H9 (cell line): ENCODE measurements at regions not wholly inside any gene's neighbourhood (a gene's known extent, or its start where the extent isn't known, plus 50 kb on each side); places are given as distances from the start of the nearest gene placed in this dataset.

Experiments used
- DNase-seq: peaks from one replicate; pipeline ENCODE4 v3.0.0-alpha.2; 2017
- H2AFZ ChIP-seq: one replicate; pipeline ENCODE4 v1.6.1; 2013; ENCODE audit warnings: mild to moderate bottlenecking, low read length, control low read depth, moderate library complexity
- H2AK5ac ChIP-seq: 2 replicates; pipeline ENCODE4 v1.6.1; 2013; ENCODE audit warnings: low read length, control low read depth, mixed read lengths; ENCODE audit not compliant: insufficient read length
- H2BK120ac ChIP-seq: one replicate; pipeline ENCODE4 v1.6.1; 2013; ENCODE audit warnings: low read depth, mild to moderate bottlenecking, low read length, control low read depth, inconsistent platforms; ENCODE audit not compliant: poor library complexity, severe bottlenecking
- H2BK12ac ChIP-seq: 2 replicates; pipeline ENCODE4 v1.6.1; 2013; ENCODE audit warnings: low read length, control low read depth, mixed read lengths, low read depth; ENCODE audit not compliant: insufficient read length
- H2BK15ac ChIP-seq: 2 replicates; pipeline ENCODE4 v1.6.1; 2013; ENCODE audit warnings: low read depth, low read length, control low read depth
- H2BK20ac ChIP-seq: one replicate; pipeline ENCODE4 v1.6.1; 2013; ENCODE audit warnings: low read depth, mild to moderate bottlenecking, low read length, control low read depth, inconsistent platforms; ENCODE audit not compliant: poor library complexity, severe bottlenecking
- H2BK5ac ChIP-seq: 2 replicates; pipeline ENCODE4 v1.6.1; 2013; ENCODE audit warnings: low read length, control low read depth, mixed read lengths; ENCODE audit not compliant: insufficient read length
- H3K14ac ChIP-seq: 2 replicates; pipeline ENCODE4 v1.6.1; 2013; ENCODE audit warnings: low read length, control low read depth; ENCODE audit not compliant: insufficient read depth
- H3K18ac ChIP-seq: 2 replicates; pipeline ENCODE4 v1.6.1; 2013; ENCODE audit warnings: low read depth, mild to moderate bottlenecking, mixed read lengths, low read length, control low read depth; ENCODE audit not compliant: insufficient read length
- H3K23ac ChIP-seq: 2 replicates; pipeline ENCODE4 v1.6.1; 2013; ENCODE audit warnings: low read length, control low read depth, mixed read lengths, low read depth; ENCODE audit not compliant: insufficient read length
- H3K23me2 ChIP-seq: 2 replicates; pipeline ENCODE4 v1.6.1; 2013; ENCODE audit warnings: low read depth, mild to moderate bottlenecking, mixed read lengths, low read length, control low read depth; ENCODE audit not compliant: insufficient read length, poor library complexity, severe bottlenecking
- H3K27ac ChIP-seq: 2 replicates; pipeline ENCODE4 v1.5.1; 2013; ENCODE audit warnings: low read length, control low read depth, mixed read lengths, low read depth; ENCODE audit not compliant: insufficient read length
- H3K27me3 ChIP-seq: 2 replicates; pipeline ENCODE4 v1.6.1; 2013; ENCODE audit warnings: low read length, control low read depth, inconsistent platforms; ENCODE audit not compliant: insufficient read depth
- H3K4ac ChIP-seq: 2 replicates; pipeline ENCODE4 v1.6.1; 2013; ENCODE audit warnings: low read depth, mild to moderate bottlenecking, control low read depth, inconsistent platforms, low read length, moderate library complexity
- H3K4me1 ChIP-seq: 2 replicates; pipeline ENCODE4 v1.6.1; 2013; ENCODE audit warnings: low read length, control low read depth, inconsistent platforms; ENCODE audit not compliant: insufficient read depth
- H3K4me2 ChIP-seq: 2 replicates; pipeline ENCODE4 v1.6.1; 2013; ENCODE audit warnings: low read length, control low read depth, mixed read lengths; ENCODE audit not compliant: insufficient read length, insufficient read depth
- H3K56ac ChIP-seq: 2 replicates; pipeline ENCODE4 v1.6.1; 2013; ENCODE audit warnings: low read depth, mild to moderate bottlenecking, mixed read lengths, low read length, control low read depth; ENCODE audit not compliant: insufficient read length
- H3K79me1 ChIP-seq: 2 replicates; pipeline ENCODE4 v1.6.1; 2013; ENCODE audit warnings: low read depth, mild to moderate bottlenecking, moderate library complexity, low read length, control low read depth, inconsistent platforms; ENCODE audit not compliant: insufficient read depth, poor library complexity, severe bottlenecking
- H3K79me2 ChIP-seq: 2 replicates; pipeline ENCODE4 v1.6.1; 2013; ENCODE audit warnings: low read length, control low read depth, inconsistent platforms; ENCODE audit not compliant: insufficient read depth
- H3K9ac ChIP-seq: 2 replicates; pipeline ENCODE4 v1.6.1; 2013; ENCODE audit warnings: low read length, control low read depth, mixed read lengths; ENCODE audit not compliant: insufficient read length; ENCODE audit errors: extremely low read depth
- H3K9me3 ChIP-seq: one replicate; pipeline ENCODE4 v1.6.1; 2013; ENCODE audit warnings: low read depth, low read length, inconsistent platforms; ENCODE audit not compliant: control insufficient read depth
- H3T11ph ChIP-seq: one replicate; pipeline ENCODE4 v1.6.1; 2013; ENCODE audit warnings: mild to moderate bottlenecking, low read length, control low read depth, inconsistent platforms
- H4K20me1 ChIP-seq: one replicate; pipeline ENCODE4 v1.6.1; 2013; ENCODE audit not compliant: control insufficient read depth, insufficient read length, insufficient read depth
- H4K5ac ChIP-seq: 2 replicates; pipeline ENCODE4 v1.6.1; 2013; ENCODE audit warnings: low read depth, mild to moderate bottlenecking, mixed read lengths, low read length, control low read depth; ENCODE audit not compliant: insufficient read length
- H4K8ac ChIP-seq: replicated peaks from 2 replicates; pipeline ENCODE4 v1.6.1; 2013; ENCODE audit warnings: low read length, control low read depth, mixed read lengths, low read depth; ENCODE audit not compliant: insufficient read length
- H4K91ac ChIP-seq: 2 replicates; pipeline ENCODE4 v1.6.1; 2013; ENCODE audit warnings: low read depth, mild to moderate bottlenecking, moderate library complexity, mixed read lengths, low read length, control low read depth; ENCODE audit not compliant: insufficient read length
- H3K27ac Mint-ChIP-seq, 3 experiments: 2 replicates in 2 of 3; 3 replicates in 1 of 3; pipeline ENCODE4 v1.8.0; 2020 to 2021; ENCODE audit warnings: mixed read lengths in 3 of 3, mild to moderate bottlenecking in 1 of 3, moderate library complexity in 1 of 3
- H3K27me3 Mint-ChIP-seq: 2 replicates; pipeline ENCODE4 v1.8.0; 2021; ENCODE audit warnings: low read depth, mild to moderate bottlenecking, moderate library complexity, mixed read lengths
- H3K36me3 Mint-ChIP-seq, 3 experiments: 2 replicates in 2 of 3; 3 replicates in 1 of 3; pipeline ENCODE4 v1.8.0; 2020 to 2021; ENCODE audit warnings: low read depth in 3 of 3, mixed read lengths in 3 of 3; ENCODE audit not compliant: insufficient read depth in 1 of 3
- H3K4me1 Mint-ChIP-seq, 2 experiments: 2 replicates each; pipeline ENCODE4 v1.8.0; 2020; ENCODE audit warnings: mixed read lengths in 2 of 2
- H3K4me3 Mint-ChIP-seq, 2 experiments: 2 replicates in 1 of 2; 3 replicates in 1 of 2; pipeline ENCODE4 v1.8.0; 2020 to 2021; ENCODE audit warnings: mild to moderate bottlenecking in 2 of 2, mixed read lengths in 2 of 2, moderate library complexity in 1 of 2
- H3K9me3 Mint-ChIP-seq, 2 experiments: 2 replicates in 1 of 2; 3 replicates in 1 of 2; pipeline ENCODE4 v1.8.0; 2020; ENCODE audit warnings: mild to moderate bottlenecking in 2 of 2, mixed read lengths in 2 of 2, moderate library complexity in 1 of 2
- CTCF ChIP-seq: fragments of 200-600 bp; sonication (generic); conservative IDR thresholded peaks from 3 replicates; pipeline ENCODE4 v1.8.0; 2021; ENCODE audit warnings: antibody characterized with exemption, mild to moderate bottlenecking
- WGBS: extraction: QIAGEN DNeasy Blood & Tissue Kit; methylation state at CpG from one replicate; pipeline ENCODE4 v1.1.7; 2013; ENCODE audit warnings: missing lambda C conversion rate, low lambda C conversion rate, mixed read lengths; ENCODE audit not compliant: insufficient read length; ENCODE audit errors: extremely low coverage; 5-methylcytosine and 5-hydroxymethylcytosine counted together

DNA sequence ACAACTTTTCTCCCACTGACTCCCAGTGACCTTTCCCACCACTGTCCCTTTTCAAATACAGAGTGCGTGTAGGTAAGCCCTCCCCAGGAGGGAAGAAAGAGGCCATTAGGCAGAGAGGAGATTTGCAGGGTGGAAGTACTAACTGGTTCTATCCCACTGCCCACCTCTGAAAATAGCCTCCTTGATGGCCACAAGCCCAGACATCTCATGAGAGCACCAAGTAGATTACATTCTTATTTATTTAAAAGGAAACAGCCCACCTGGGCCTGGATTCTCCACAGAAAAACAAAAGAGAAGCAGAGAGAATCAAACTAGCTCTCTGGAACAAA, 445.3 kb downstream of the FOXO1 start:
- no peak overlapping the region for H3T11ph ChIP-seq
- no peak overlapping the region for H4K91ac ChIP-seq
- no CpG with 5 or more reads among the region's 1 CpG for WGBS
- DNase-seq = no peak
- no peaks in the 10 kb centered on the region for H3K27me3 Mint-ChIP-seq
- peaks cover 27 to 33% of the 10 kb centered on the region in 2 experiments for H3K4me1 Mint-ChIP-seq
- no peaks in the 10 kb centered on the region for H3K4me1 ChIP-seq
- H2AFZ ChIP-seq = no peak overlapping the region
- no peak overlapping the region for H2BK5ac ChIP-seq
- H3K4me2 ChIP-seq = no peak overlapping the region
- H2AK5ac ChIP-seq = no peak overlapping the region
- TF ChIP-seq CTCF = no peak
- H3K18ac ChIP-seq = no peak overlapping the region
- H3K9ac ChIP-seq = no peak overlapping the region
- H3K79me1 ChIP-seq = no peaks in the 10 kb centered on the region
- H3K27ac ChIP-seq = no peak overlapping the region
- no peak overlapping the region for H2BK120ac ChIP-seq
- no peak overlapping the region for H4K5ac ChIP-seq
- no peak overlapping the region for H3K4ac ChIP-seq
- H3K27ac Mint-ChIP-seq = no peak overlapping the region
- H2BK12ac ChIP-seq = no peak overlapping the region
- no peak overlapping the region for H2BK15ac ChIP-seq
- H3K56ac ChIP-seq = no peak overlapping the region
- no peak overlapping the region for H2BK20ac ChIP-seq
- no peaks in the 10 kb centered on the region for H3K27me3 ChIP-seq
- H3K9me3 ChIP-seq = no peaks in the 10 kb centered on the region
- no peak overlapping the region for H3K4me3 Mint-ChIP-seq
- no peak overlapping the region for H4K8ac ChIP-seq
- no peaks in the 10 kb centered on the region for H3K79me2 ChIP-seq
- no peak overlapping the region for H3K14ac ChIP-seq
- no peaks in the 10 kb centered on the region for H4K20me1 ChIP-seq
- H3K36me3 Mint-ChIP-seq = no peaks in the 10 kb centered on the region
- no peaks in the 10 kb centered on the region for H3K9me3 Mint-ChIP-seq
- H3K23me2 ChIP-seq = no peaks in the 10 kb centered on the region
- no peak overlapping the region for H3K23ac ChIP-seq
